ENCODE measurements at regions not wholly inside any gene's neighbourhood (a gene's known extent, or its start where the extent isn't known, plus 50 kb on each side); places are given as distances from the start of the nearest gene placed in this dataset.

- Mint-ChIP-seq H3K27me3 (ENCODE audit: unreplicated experiment) (no peaks in the 10 kb centered on the region), H3K36me3 (ENCODE audit: unreplicated experiment) (no peaks in the 10 kb centered on the region), H3K9me3 (ENCODE audit: unreplicated experiment) (no peaks in the 10 kb centered on the region), H3K4me1 (ENCODE audit: low read depth, unreplicated experiment) (no peaks in the 10 kb centered on the region), H3K27ac (ENCODE audit: unreplicated experiment) (no peak overlapping the region), H3K4me3 (ENCODE audit: unreplicated experiment) (no peak overlapping the region)
- no peak for DNase-seq
- no peak for TF ChIP-seq CTCF (IDR thresholded peaks at IDR 0.05; ENCODE audit: partially characterized antibody, unreplicated experiment)
Measured at GRCh38 chr5:56443826-56444225, 210.7 kb upstream of the ANKRD55 start.

- no peaks in the 10 kb centered on the region for H3K27me3 Mint-ChIP-seq (ENCODE audit: unreplicated experiment)
- H3K4me3 Mint-ChIP-seq (ENCODE audit: unreplicated experiment), result no peak overlapping the region
- DNase-seq, result no peak
- H3K9me3 Mint-ChIP-seq (ENCODE audit: unreplicated experiment), result no peaks in the 10 kb centered on the region
- no peak for TF ChIP-seq CTCF (IDR thresholded peaks at IDR 0.05; ENCODE audit: partially characterized antibody, unreplicated experiment)
- H3K36me3 Mint-ChIP-seq (ENCODE audit: unreplicated experiment), result no peaks in the 10 kb centered on the region
- H3K4me1 Mint-ChIP-seq (ENCODE audit: low read depth, unreplicated experiment), result no peaks in the 10 kb centered on the region
- H3K27ac Mint-ChIP-seq (ENCODE audit: unreplicated experiment), result no peak overlapping the region
Measured at GRCh38 chr5:56440871-56441740, 208.0 kb upstream of the ANKRD55 start.

GRCh38 chr5:56434986-56435385 is 201.9 kb upstream of the ANKRD55 start:
- no peak overlapping the region for H3K27ac Mint-ChIP-seq (ENCODE audit: unreplicated experiment)
- H3K27me3 Mint-ChIP-seq (ENCODE audit: unreplicated experiment), result peaks cover 2% of the 10 kb centered on the region
- no peak overlapping the region for H3K4me3 Mint-ChIP-seq (ENCODE audit: unreplicated experiment)
- H3K4me1 Mint-ChIP-seq (ENCODE audit: low read depth, unreplicated experiment), result no peaks in the 10 kb centered on the region
- H3K36me3 Mint-ChIP-seq (ENCODE audit: unreplicated experiment), result peaks cover 7% of the 10 kb centered on the region
- peaks cover 5% of the 10 kb centered on the region for H3K9me3 Mint-ChIP-seq (ENCODE audit: unreplicated experiment)
- TF ChIP-seq CTCF (IDR thresholded peaks at IDR 0.05; ENCODE audit: partially characterized antibody, unreplicated experiment), result no peak
- DNase-seq, result no peak

GRCh38 chr5:56433039-56433617 is 200.0 kb upstream of the ANKRD55 start:
- H3K4me3 Mint-ChIP-seq (ENCODE audit: unreplicated experiment), result no peak overlapping the region
- TF ChIP-seq CTCF (IDR thresholded peaks at IDR 0.05; ENCODE audit: partially characterized antibody, unreplicated experiment), result no peak
- no peak for DNase-seq
- H3K27ac Mint-ChIP-seq (ENCODE audit: unreplicated experiment), result no peak overlapping the region
- peaks cover 6% of the 10 kb centered on the region for H3K4me1 Mint-ChIP-seq (ENCODE audit: low read depth, unreplicated experiment)
- peaks cover 2% of the 10 kb centered on the region for H3K27me3 Mint-ChIP-seq (ENCODE audit: unreplicated experiment)
- peaks cover 7% of the 10 kb centered on the region for H3K36me3 Mint-ChIP-seq (ENCODE audit: unreplicated experiment)
- H3K9me3 Mint-ChIP-seq (ENCODE audit: unreplicated experiment), result peaks cover 5% of the 10 kb centered on the region

GRCh38 chr5:56432321-56432720 is 199.2 kb upstream of the ANKRD55 start:
- DNase-seq, result no peak
- H3K4me1 Mint-ChIP-seq (ENCODE audit: low read depth, unreplicated experiment), result peaks cover 6% of the 10 kb centered on the region
- TF ChIP-seq CTCF (IDR thresholded peaks at IDR 0.05; ENCODE audit: partially characterized antibody, unreplicated experiment), result no peak
- peaks cover 5% of the 10 kb centered on the region for H3K9me3 Mint-ChIP-seq (ENCODE audit: unreplicated experiment)
- H3K27me3 Mint-ChIP-seq (ENCODE audit: unreplicated experiment), result peaks cover 2% of the 10 kb centered on the region
- H3K36me3 Mint-ChIP-seq (ENCODE audit: unreplicated experiment), result peaks cover 12% of the 10 kb centered on the region
- no peak overlapping the region for H3K27ac Mint-ChIP-seq (ENCODE audit: unreplicated experiment)
- no peak overlapping the region for H3K4me3 Mint-ChIP-seq (ENCODE audit: unreplicated experiment)

Measured in glutamatergic neuron (in vitro differentiated cells).